HCT116 (cell line): ENCODE measurements at regions not wholly inside any gene's neighbourhood (a gene's known extent, or its start where the extent isn't known, plus 50 kb on each side); places are given as distances from the start of the nearest gene placed in this dataset.

Experiments
- CEBPB ChIP-seq: IDR thresholded peaks from 2 replicates; pipeline ENCODE4 v1.6.1; 2012; ENCODE audit warnings: low read depth
- EZH2 ChIP-seq: fragments of 200-600 bp; sonication (generic); IDR thresholded peaks from 2 replicates; pipeline ENCODE4 v1.6.1; 2017; ENCODE audit warnings: antibody characterized with exemption, mixed run types
- EZH2phosphoT487 ChIP-seq: fragments of 200-600 bp; IDR thresholded peaks from 2 replicates; pipeline ENCODE4 v1.6.1; 2018; ENCODE audit warnings: antibody characterized with exemption, borderline replicate concordance
- POLR2A ChIP-seq: IDR thresholded peaks from 2 replicates; pipeline ENCODE4 v1.7.0; 2011; ENCODE audit warnings: borderline replicate concordance; ENCODE audit not compliant: insufficient read depth, insufficient read length; ENCODE audit errors: extremely low read depth
- RAD21 ChIP-seq: IDR thresholded peaks from 2 replicates; pipeline ENCODE4 v1.6.1; 2012; ENCODE audit warnings: low read depth, mild to moderate bottlenecking
- SP1 ChIP-seq: IDR thresholded peaks from 2 replicates; pipeline ENCODE4 v1.6.1; 2012; ENCODE audit warnings: low read depth
- ZFX ChIP-seq: fragments of 450-650 bp; IDR thresholded peaks from 2 replicates; pipeline ENCODE4 v1.6.1; 2017
- TF ChIP-seq, protein P1 (sequence below), 3 experiments: fragments of 200-600 bp in 1 of 3; sonication (generic) in 1 of 3; IDR thresholded peaks in 2 of 3; conservative IDR thresholded peaks in 1 of 3; 2 replicates each; pipeline ENCODE4 v1.5.1; 2012 to 2017; ENCODE audit warnings: low read depth in 2 of 3, low read length in 2 of 3, antibody characterized with exemption in 1 of 3, borderline replicate concordance in 1 of 3, control low read depth in 1 of 3, mild to moderate bottlenecking in 1 of 3, mixed read lengths in 1 of 3, mixed run types in 1 of 3, moderate library complexity in 1 of 3; ENCODE audit not compliant: insufficient read depth in 1 of 3
- TF ChIP-seq, protein P2 (sequence below): IDR thresholded peaks from 2 replicates; pipeline ENCODE4 v1.6.1; 2012; ENCODE audit warnings: low read depth
- TF ChIP-seq, protein P3 (sequence below): IDR thresholded peaks from 2 replicates; pipeline ENCODE4 v1.6.1; 2012

DNA sequence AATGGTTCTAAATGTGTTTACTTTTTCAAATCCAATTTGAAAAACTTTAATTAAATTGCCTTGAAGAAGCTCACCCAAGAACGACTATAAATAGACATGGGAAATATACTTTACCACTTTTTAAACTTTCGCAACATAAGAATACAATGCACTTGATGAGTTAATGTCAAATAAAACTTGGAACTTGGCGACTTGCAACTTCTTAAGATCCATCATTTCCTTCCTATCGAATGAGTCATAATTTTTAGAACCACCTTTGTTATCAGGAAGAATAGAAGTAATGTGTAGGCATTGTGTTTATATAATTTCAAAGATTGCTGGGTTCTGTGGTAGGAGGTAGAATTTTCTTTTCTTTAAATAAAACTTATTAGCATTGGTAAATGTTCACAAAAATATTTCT is 1417.4 kb upstream of the FLRT2 start:
- TF ChIP-seq, protein P1, sequence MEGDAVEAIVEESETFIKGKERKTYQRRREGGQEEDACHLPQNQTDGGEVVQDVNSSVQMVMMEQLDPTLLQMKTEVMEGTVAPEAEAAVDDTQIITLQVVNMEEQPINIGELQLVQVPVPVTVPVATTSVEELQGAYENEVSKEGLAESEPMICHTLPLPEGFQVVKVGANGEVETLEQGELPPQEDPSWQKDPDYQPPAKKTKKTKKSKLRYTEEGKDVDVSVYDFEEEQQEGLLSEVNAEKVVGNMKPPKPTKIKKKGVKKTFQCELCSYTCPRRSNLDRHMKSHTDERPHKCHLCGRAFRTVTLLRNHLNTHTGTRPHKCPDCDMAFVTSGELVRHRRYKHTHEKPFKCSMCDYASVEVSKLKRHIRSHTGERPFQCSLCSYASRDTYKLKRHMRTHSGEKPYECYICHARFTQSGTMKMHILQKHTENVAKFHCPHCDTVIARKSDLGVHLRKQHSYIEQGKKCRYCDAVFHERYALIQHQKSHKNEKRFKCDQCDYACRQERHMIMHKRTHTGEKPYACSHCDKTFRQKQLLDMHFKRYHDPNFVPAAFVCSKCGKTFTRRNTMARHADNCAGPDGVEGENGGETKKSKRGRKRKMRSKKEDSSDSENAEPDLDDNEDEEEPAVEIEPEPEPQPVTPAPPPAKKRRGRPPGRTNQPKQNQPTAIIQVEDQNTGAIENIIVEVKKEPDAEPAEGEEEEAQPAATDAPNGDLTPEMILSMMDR (IDR thresholded peaks at IDR 0.05 in 2 of 3, conservative IDR thresholded peaks at IDR 0.05 in 1 of 3; ENCODE audit: borderline replicate concordance in 1 of 3, insufficient read depth in 1 of 3, low read depth in 2 of 3, low read length in 2 of 3): no peak
- TF ChIP-seq RAD21 (no peak), CEBPB (no peak), ZFX (no peak), SP1 (no peak), EZH2 (no peak), POLR2A (no peak), EZH2phosphoT487 (no peak)
- TF ChIP-seq, protein P2, sequence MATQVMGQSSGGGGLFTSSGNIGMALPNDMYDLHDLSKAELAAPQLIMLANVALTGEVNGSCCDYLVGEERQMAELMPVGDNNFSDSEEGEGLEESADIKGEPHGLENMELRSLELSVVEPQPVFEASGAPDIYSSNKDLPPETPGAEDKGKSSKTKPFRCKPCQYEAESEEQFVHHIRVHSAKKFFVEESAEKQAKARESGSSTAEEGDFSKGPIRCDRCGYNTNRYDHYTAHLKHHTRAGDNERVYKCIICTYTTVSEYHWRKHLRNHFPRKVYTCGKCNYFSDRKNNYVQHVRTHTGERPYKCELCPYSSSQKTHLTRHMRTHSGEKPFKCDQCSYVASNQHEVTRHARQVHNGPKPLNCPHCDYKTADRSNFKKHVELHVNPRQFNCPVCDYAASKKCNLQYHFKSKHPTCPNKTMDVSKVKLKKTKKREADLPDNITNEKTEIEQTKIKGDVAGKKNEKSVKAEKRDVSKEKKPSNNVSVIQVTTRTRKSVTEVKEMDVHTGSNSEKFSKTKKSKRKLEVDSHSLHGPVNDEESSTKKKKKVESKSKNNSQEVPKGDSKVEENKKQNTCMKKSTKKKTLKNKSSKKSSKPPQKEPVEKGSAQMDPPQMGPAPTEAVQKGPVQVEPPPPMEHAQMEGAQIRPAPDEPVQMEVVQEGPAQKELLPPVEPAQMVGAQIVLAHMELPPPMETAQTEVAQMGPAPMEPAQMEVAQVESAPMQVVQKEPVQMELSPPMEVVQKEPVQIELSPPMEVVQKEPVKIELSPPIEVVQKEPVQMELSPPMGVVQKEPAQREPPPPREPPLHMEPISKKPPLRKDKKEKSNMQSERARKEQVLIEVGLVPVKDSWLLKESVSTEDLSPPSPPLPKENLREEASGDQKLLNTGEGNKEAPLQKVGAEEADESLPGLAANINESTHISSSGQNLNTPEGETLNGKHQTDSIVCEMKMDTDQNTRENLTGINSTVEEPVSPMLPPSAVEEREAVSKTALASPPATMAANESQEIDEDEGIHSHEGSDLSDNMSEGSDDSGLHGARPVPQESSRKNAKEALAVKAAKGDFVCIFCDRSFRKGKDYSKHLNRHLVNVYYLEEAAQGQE: no peak
- TF ChIP-seq, protein P3, sequence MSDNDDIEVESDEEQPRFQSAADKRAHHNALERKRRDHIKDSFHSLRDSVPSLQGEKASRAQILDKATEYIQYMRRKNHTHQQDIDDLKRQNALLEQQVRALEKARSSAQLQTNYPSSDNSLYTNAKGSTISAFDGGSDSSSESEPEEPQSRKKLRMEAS: no peak
